Cerebellar nuclear complex (tissue), 1 donor: ENCODE measurements at regions not wholly inside any gene's neighbourhood (a gene's known extent, or its start where the extent isn't known, plus 50 kb on each side); places are given as distances from the start of the nearest gene placed in this dataset.
"Not testable (repeated sequence)": the region's sequence is repeated elsewhere in the genome, so short reads cannot be mapped to it uniquely, and the experiment has no call there.

Source experiments
- DNase-seq, 2 experiments: peaks; one replicate each; lab custom pipeline; 2025; lab: John Stamatoyannopoulos, UW

- no peak for DNase-seq
These were observed 250.0 kb downstream of the ABCC12 start for GRCh38 chr16:47905771-47906170.

- DNase-seq = no peak
These were observed 251.1 kb downstream of the ABCC12 start for GRCh38 chr16:47904691-47905090.

DNA sequence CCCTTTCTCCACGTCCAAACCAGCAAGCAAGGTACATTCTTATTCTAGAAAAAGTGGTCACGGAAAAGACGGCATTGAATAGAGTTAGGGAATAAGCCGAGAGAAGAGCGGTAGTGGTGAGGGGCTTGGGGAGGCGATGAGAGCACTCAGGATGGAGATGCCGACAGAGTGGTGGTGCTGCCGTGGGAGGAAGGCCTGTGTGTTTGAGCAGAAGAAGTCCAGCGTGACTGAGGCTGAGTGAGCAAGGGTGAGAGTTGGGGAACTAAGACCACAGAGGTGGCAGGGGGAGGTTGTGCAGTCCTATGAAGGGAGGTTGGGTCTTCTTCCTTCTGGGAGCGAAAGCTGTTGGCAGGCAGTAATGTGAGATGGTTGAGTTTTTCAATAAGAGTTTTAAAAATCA lies 252.3 kb downstream of the ABCC12 start:
- DNase-seq = no peak

DNA sequence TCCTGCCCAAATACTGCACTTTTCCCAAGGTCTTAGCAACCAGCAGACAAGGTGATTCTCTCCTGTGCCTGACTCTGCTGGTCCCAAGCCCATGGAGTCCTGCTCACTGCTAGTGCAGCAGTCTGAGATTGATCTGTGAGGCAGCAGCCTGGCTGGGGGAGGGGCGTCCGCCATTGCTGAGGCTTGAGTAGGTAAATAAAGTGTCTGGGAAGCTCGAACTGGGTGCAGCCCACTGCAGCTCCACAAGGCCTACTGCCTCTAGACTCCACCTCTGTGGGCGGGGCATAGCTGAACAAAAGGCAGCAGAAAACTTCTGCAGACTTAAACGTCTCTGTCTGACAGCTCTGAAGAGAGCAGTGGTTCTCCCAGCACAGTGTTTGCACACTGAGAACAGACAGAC lies 258.7 kb downstream of the ABCC12 start:
- not testable (repeated sequence) for DNase-seq

DNA sequence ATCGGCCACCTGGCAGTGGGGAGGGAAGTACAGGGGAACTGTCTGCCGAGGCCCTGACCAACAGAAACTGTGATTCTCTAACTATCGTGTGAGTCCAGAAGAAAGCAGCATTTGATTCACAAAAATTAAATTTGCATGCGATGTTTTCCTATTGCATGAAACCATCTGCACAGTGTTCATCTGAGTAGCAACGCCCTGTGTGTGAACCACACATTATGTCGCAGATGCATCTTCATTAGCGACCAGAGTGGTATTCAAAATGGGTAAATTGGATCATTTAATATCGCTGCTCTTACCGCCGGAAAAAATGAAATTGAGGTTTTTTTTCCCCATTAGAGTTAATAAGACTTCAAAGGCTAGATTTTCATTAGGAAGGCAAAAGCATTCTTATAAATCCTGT lies 260.6 kb downstream of the ABCC12 start:
- no peak for DNase-seq

- DNase-seq = no peak
These were observed 262.8 kb downstream of the ABCC12 start for GRCh38 chr16:47892999-47893398.

- DNase-seq = no peak
These were observed 267.1 kb downstream of the ABCC12 start for GRCh38 chr16:47888734-47889133.

DNA sequence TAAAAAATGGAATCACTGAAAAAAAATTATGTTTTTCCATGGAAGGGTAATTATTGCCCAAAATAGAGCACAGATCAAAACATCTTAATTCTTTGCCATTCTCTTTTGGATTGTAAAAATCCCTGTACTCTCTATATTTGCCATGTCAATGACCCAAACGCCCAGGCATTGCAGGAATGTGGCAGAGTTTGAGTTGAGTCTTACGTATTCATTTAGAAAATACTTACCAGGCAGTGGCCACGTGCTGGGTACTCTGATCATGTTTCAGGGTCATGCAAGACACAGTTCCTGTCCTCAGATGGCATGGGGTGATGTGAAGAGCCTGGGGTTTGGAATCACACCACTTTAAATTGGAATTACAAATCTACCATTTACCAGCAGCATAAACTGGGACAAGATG lies 267.7 kb downstream of the ABCC12 start:
- DNase-seq = no peak

- DNase-seq = no peak
These were observed 268.3 kb downstream of the ABCC12 start for GRCh38 chr16:47887496-47887895.

DNA sequence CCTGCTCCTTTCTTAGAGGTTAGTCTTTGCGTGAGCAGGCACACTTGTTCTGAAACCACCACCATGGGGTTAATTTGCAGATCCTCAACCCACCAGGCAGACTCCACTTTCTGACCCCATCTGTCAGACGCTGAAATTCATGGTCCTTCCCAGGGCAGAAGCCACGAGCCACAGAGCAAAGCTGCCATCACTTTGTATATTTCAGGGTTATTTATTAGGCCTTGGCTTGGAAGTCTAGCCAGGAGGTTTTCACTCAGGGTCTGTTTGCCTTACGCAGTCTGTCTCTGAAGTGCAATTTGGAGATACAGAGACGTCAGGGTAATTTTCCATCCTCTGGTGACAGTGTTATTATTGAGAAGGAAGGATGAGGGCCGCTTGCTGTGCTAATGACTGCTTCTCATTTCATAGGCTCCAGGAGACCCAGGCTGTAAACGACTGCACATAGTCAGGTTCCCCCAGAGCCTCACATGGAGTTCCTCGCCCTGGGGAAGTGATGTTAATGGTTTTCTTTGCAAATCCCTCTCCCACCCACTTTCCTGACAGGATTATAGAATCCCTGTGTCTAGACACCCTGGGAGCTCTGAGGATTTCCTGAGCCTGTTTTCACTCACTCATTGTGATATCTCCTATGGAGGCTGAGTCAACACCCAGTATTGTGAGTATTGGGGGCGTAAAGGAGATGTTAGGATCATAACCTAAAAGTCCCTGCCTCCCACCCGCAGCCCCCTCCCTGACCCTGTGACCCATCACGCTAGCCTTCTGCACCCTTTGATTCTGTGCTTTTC lies 269.0 kb downstream of the ABCC12 start:
- DNase-seq = no peak

DNA sequence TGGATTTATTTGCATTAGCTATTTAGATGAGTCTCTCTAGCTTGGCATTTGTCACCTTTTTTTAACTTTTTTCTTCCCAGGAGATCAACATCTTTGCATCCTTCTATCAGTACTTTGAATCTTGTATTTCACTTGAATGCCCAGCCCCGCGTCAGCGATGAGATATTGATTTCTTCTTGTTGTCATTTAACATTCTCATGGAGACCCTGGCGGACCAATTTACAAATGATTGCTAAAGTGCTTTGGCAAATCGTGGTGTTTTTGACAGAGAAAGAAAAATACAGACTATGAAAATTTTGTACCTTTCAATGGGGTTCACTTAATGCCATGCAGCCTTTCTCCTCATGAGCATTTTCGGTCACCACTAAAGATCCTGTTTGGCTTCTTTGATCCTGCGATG lies 269.7 kb downstream of the ABCC12 start:
- no peak for DNase-seq

DNA sequence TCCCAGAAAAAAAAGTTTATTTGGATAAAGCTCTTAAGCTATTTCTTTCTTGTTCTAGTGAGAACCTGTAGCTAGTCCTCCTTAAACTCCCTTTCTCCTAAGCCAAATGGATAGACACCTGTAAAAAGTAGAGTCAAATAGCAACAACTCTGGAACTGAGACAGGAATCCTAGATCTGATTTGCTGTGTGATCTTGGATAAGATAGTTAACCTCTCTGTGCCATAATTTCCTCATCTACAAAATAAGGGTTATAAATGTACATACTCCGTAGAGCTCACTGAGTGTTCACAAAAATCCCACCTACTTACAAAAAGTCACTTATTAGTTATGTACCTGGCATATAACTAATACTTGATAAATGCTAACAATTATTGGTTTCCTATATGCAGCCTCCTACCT lies 270.3 kb downstream of the ABCC12 start:
- no peak for DNase-seq

DNA sequence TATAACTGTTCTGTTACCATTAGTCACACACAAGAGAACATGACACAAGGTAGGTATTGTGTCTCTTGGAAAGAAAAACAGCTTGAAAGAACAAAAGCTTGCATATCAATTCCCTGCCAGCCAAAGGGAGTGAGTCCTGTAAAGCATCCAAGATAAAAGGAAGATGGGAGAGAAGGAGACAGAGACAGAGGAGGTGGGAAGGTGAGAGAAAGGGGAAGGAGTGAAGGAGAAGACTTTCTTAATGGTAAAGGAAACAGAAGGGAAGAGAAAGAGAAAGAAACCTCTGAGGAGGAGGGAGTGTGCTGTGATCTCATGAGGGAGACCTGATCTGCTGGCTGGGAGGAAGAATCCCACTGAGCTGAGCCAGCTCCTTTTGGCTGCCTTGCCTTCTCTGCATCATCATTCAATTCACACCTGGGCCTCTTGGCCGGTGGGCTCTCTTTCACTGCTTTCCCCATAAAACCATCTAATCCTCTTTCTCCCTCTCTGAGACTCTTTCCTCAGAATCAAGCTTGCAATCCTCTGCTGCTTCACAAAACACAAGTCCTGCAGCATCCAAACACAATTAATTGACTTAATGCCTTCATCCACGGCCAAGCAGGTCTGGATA lies 271.6 kb downstream of the ABCC12 start:
- DNase-seq = no peak

DNA sequence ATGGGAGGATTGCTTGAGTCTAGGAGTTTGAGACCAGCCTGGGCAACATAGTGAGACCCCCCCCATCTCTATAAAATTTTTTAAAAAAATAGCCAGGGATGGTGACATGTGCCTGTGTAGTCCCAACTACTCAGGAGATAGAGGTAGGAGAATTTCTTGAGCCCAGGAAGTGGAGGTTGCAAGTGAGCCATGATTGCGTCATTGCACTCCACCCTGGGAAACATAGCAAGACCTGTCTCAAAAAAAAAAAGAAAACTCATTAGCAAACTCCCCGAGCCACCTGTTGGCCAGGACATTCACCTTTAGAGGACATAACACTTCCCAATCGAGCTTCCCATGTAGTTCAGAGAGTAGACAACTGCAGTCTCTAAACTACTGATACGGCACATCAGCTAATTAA lies 274.2 kb downstream of the ABCC12 start:
- no peak for DNase-seq

DNA sequence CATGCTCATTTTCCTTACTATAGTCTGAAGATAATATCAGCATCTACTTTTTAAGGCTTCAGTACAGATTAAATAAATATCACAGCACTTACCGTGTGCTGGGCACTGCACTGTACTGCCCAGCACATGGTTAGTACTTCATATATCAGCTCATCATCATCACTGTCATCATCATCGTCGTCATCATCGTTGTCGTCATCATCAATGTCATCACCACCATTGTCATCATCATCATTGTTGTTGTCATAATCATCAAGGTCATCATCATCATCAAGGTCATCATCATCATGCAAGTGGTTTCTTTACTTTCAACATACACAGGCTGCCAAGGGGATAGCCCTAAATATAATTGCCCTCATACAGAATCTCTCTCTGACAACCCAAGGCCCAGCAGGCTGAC lies 275.1 kb downstream of the ABCC12 start:
- no peak for DNase-seq

DNA sequence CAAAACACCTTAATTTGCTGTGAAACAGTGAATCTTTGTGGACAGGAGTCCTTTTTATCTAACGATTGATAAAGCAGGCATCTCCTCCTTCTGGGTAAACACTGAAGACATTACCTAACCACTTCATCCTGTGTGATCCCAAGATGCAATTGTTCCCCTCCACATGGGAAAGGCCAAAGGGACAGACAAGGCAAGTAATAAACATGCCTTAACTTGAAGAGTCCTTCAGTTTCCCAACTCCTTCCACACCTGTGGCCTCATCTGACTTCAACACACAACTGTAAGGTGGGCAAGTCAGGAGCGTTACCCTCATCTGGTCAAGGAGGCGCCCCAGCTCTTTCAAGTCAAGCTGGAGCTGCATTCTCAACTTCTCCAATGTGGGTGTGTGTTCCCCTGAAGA lies 278.6 kb downstream of the ABCC12 start:
- no peak for DNase-seq

GRCh38 chr16:47876511-47876910 lies 279.3 kb downstream of the ABCC12 start:
- DNase-seq = no peak

GRCh38 chr16:47873434-47873833 lies 282.4 kb downstream of the ABCC12 start:
- DNase-seq = no peak

DNA sequence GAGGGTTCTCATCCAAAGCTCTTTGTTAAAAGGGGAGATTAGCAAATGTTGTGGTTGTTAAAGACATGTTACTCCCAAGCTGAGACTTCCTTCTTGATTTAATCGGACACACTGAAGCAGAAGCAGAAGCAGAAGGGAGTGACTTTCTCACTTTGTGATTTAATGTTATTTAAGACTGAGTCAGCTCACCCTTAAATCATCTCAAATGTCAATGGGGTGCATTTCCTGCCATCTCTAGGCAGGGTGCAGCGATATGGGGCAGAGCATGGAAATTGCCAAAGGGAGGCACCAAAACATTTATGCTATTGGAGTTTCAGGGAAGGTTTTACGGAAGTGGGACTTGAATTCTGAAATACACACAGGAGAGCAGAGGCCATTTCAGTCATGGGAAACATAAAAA lies 283.6 kb downstream of the ABCC12 start:
- DNase-seq = no peak

GRCh38 chr16:47866423-47866822 lies 289.4 kb downstream of the ABCC12 start:
- no peak for DNase-seq

GRCh38 chr16:47865337-47865855 lies 290.4 kb downstream of the ABCC12 start:
- no peak for DNase-seq

DNA sequence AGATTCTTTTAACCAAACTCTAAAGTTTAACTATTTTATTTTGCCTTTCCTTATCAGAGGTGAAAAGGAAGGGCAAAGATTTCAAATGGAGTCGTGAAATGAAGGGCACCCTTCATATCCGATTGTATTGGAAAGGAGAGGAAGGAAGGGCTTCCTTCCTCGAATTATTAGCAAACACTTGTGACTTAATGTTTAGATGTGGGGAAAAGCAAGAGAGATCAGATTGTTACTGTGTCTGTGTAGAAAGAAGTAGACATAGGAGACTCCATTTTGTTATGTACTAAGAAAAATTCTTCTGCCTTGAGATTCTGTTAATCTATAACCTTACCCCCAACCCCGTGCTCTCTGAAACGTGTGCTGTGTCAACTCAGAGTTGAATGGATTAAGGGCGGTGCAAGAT lies 291.5 kb downstream of the ABCC12 start:
- not testable (repeated sequence) for DNase-seq

DNA sequence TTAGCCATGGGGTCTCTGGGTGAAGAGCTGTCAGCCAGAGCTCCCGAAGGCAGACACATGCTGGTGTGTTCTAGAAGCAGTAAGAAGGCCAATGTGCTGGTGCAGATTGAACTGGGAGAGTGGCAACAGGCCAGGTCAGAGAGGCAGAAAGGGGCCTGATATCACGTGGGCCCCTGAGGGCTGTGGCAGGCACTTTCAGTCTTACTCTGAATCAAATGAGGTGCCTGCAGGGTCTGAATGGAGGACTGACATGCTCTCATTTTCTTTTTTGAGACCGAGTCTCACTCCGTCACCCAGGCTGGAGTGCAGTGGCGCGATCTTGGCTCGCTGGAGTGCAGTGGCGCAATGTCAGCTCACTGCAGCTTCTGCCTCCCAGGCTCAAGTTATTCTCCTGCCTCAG lies 293.8 kb downstream of the ABCC12 start:
- no peak for DNase-seq
